ENCODE measurements at regions not wholly inside any gene's neighbourhood (a gene's known extent, or its start where the extent isn't known, plus 50 kb on each side); places are given as distances from the start of the nearest gene placed in this dataset.
"Not testable (repeated sequence)": the region's sequence is repeated elsewhere in the genome, so short reads cannot be mapped to it uniquely, and the experiment has no call there.

GRCh38 chr11:41781441-41781840 lies 322.0 kb upstream of the LRRC4C start:
- Mint-ChIP-seq H3K9me3 (peaks cover 23% of the 10 kb centered on the region), H3K36me3 (peaks cover 6% of the 10 kb centered on the region), H3K4me1 (ENCODE audit: low read depth in 2 of 2) (no peaks in the 10 kb centered on the region), H3K4me3 (no peak overlapping the region), H3K27me3 (no peaks in the 10 kb centered on the region), H3K27ac (no peak overlapping the region)
- ATAC-seq: no peak
- DNase-seq (ENCODE audit: low spot score): no peak

- H3K27me3 Mint-ChIP-seq: no peaks in the 10 kb centered on the region
- no peak overlapping the region for H3K4me3 Mint-ChIP-seq
- no peaks in the 10 kb centered on the region for H3K4me1 Mint-ChIP-seq (ENCODE audit: low read depth in 2 of 2)
- ATAC-seq (no peak), DNase-seq (ENCODE audit: low spot score) (no peak)
- peaks cover 9% of the 10 kb centered on the region for H3K36me3 Mint-ChIP-seq
- peaks cover 16% of the 10 kb centered on the region for H3K9me3 Mint-ChIP-seq
- no peak overlapping the region for H3K27ac Mint-ChIP-seq
These were observed 325.3 kb upstream of the LRRC4C start for GRCh38 chr11:41784513-41785335.

- H3K36me3 Mint-ChIP-seq: peaks cover 9% of the 10 kb centered on the region
- no peak overlapping the region for H3K27ac Mint-ChIP-seq
- peaks cover 16% of the 10 kb centered on the region for H3K9me3 Mint-ChIP-seq
- no peak for DNase-seq (ENCODE audit: low spot score)
- ATAC-seq: no peak
- H3K4me1 Mint-ChIP-seq (ENCODE audit: low read depth in 2 of 2): no peaks in the 10 kb centered on the region
- no peaks in the 10 kb centered on the region for H3K27me3 Mint-ChIP-seq
- no peak overlapping the region for H3K4me3 Mint-ChIP-seq
These were observed 326.6 kb upstream of the LRRC4C start for GRCh38 chr11:41786087-41786486.

GRCh38 chr11:41788177-41788576 lies 328.7 kb upstream of the LRRC4C start:
- no peak for ATAC-seq
- H3K4me1 Mint-ChIP-seq (ENCODE audit: low read depth in 2 of 2): no peaks in the 10 kb centered on the region
- H3K36me3 Mint-ChIP-seq: peaks cover 9% of the 10 kb centered on the region
- H3K27me3 Mint-ChIP-seq: no peaks in the 10 kb centered on the region
- H3K9me3 Mint-ChIP-seq: peaks cover 21% of the 10 kb centered on the region
- DNase-seq (ENCODE audit: low spot score): no peak
- no peak overlapping the region for H3K4me3 Mint-ChIP-seq
- H3K27ac Mint-ChIP-seq: no peak overlapping the region

GRCh38 chr11:41789376-41789775 lies 329.9 kb upstream of the LRRC4C start:
- no peak for ATAC-seq
- no peak for DNase-seq (ENCODE audit: low spot score)
- Mint-ChIP-seq H3K9me3 (peaks cover 17% of the 10 kb centered on the region), H3K4me3 (no peak overlapping the region), H3K4me1 (ENCODE audit: low read depth in 2 of 2) (no peaks in the 10 kb centered on the region), H3K27ac (no peak overlapping the region), H3K36me3 (peaks cover 9% of the 10 kb centered on the region), H3K27me3 (no peaks in the 10 kb centered on the region)

- no peaks in the 10 kb centered on the region for H3K27me3 Mint-ChIP-seq
- DNase-seq (ENCODE audit: low spot score) (no peak), ATAC-seq (no peak)
- no peaks in the 10 kb centered on the region for H3K36me3 Mint-ChIP-seq
- H3K27ac Mint-ChIP-seq: no peak overlapping the region
- H3K9me3 Mint-ChIP-seq: peaks cover 6% of the 10 kb centered on the region
- H3K4me1 Mint-ChIP-seq (ENCODE audit: low read depth in 2 of 2): no peaks in the 10 kb centered on the region
- H3K4me3 Mint-ChIP-seq: no peak overlapping the region
These were observed 335.6 kb upstream of the LRRC4C start for GRCh38 chr11:41795004-41795403.

GRCh38 chr11:41799754-41800153 lies 340.3 kb upstream of the LRRC4C start:
- DNase-seq (ENCODE audit: low spot score): no peak
- ATAC-seq: no peak
- H3K4me3 Mint-ChIP-seq: no peak overlapping the region
- peaks cover 12% of the 10 kb centered on the region for H3K36me3 Mint-ChIP-seq
- H3K4me1 Mint-ChIP-seq (ENCODE audit: low read depth in 2 of 2): no peaks in the 10 kb centered on the region
- no peak overlapping the region for H3K27ac Mint-ChIP-seq
- H3K27me3 Mint-ChIP-seq: no peaks in the 10 kb centered on the region
- H3K9me3 Mint-ChIP-seq: peaks cover 17% of the 10 kb centered on the region

GRCh38 chr11:41803895-41804294 lies 344.4 kb upstream of the LRRC4C start:
- no peak overlapping the region for H3K4me3 Mint-ChIP-seq
- no peak overlapping the region for H3K27ac Mint-ChIP-seq
- peaks cover 12% of the 10 kb centered on the region for H3K36me3 Mint-ChIP-seq
- H3K4me1 Mint-ChIP-seq (ENCODE audit: low read depth in 2 of 2): no peaks in the 10 kb centered on the region
- peaks cover 19% of the 10 kb centered on the region for H3K9me3 Mint-ChIP-seq
- ATAC-seq (no peak), DNase-seq (ENCODE audit: low spot score) (no peak)
- H3K27me3 Mint-ChIP-seq: no peaks in the 10 kb centered on the region

- no peak for ATAC-seq
- no peak overlapping the region for H3K27ac Mint-ChIP-seq
- no peak overlapping the region for H3K4me3 Mint-ChIP-seq
- no peaks in the 10 kb centered on the region for H3K4me1 Mint-ChIP-seq (ENCODE audit: low read depth in 2 of 2)
- peaks cover 3% of the 10 kb centered on the region for H3K9me3 Mint-ChIP-seq
- no peaks in the 10 kb centered on the region for H3K27me3 Mint-ChIP-seq
- DNase-seq (ENCODE audit: low spot score): no peak
- peaks cover 4% of the 10 kb centered on the region for H3K36me3 Mint-ChIP-seq
These were observed 356.9 kb upstream of the LRRC4C start for GRCh38 chr11:41816396-41816795.

- H3K27me3 Mint-ChIP-seq; H3K4me3 Mint-ChIP-seq; H3K36me3 Mint-ChIP-seq; H3K4me1 Mint-ChIP-seq (ENCODE audit: low read depth in 2 of 2); DNase-seq (ENCODE audit: low spot score); H3K27ac Mint-ChIP-seq; ATAC-seq: not testable (repeated sequence)
- H3K9me3 Mint-ChIP-seq: peaks cover 13% of the 10 kb centered on the region
These were observed 364.8 kb upstream of the LRRC4C start for GRCh38 chr11:41824287-41824686.

GRCh38 chr11:41826085-41826484 lies 366.6 kb upstream of the LRRC4C start:
- Mint-ChIP-seq H3K9me3 (peaks cover 16% of the 10 kb centered on the region), H3K27ac (no peak overlapping the region), H3K27me3 (no peaks in the 10 kb centered on the region), H3K4me1 (ENCODE audit: low read depth in 2 of 2) (no peaks in the 10 kb centered on the region), H3K36me3 (peaks cover 5% of the 10 kb centered on the region), H3K4me3 (no peak overlapping the region)
- no peak for ATAC-seq
- DNase-seq (ENCODE audit: low spot score): no peak

GRCh38 chr11:41836431-41836830 lies 377.0 kb upstream of the LRRC4C start:
- Mint-ChIP-seq H3K36me3 (peaks cover 6% of the 10 kb centered on the region), H3K9me3 (peaks cover 16% of the 10 kb centered on the region), H3K27ac (no peak overlapping the region), H3K4me1 (ENCODE audit: low read depth in 2 of 2) (no peaks in the 10 kb centered on the region), H3K27me3 (no peaks in the 10 kb centered on the region), H3K4me3 (no peak overlapping the region)
- ATAC-seq (no peak), DNase-seq (ENCODE audit: low spot score) (no peak)

- Mint-ChIP-seq H3K27me3 (no peaks in the 10 kb centered on the region), H3K9me3 (peaks cover 7% of the 10 kb centered on the region), H3K4me1 (ENCODE audit: low read depth in 2 of 2) (no peaks in the 10 kb centered on the region), H3K27ac (no peak overlapping the region), H3K36me3 (no peaks in the 10 kb centered on the region), H3K4me3 (no peak overlapping the region)
- no peak for DNase-seq (ENCODE audit: low spot score)
- no peak for ATAC-seq
These were observed 383.2 kb upstream of the LRRC4C start for GRCh38 chr11:41842673-41843072.

GRCh38 chr11:41845066-41845465 lies 385.6 kb upstream of the LRRC4C start:
- Mint-ChIP-seq H3K27ac (no peak overlapping the region), H3K4me1 (ENCODE audit: low read depth in 2 of 2) (no peaks in the 10 kb centered on the region), H3K36me3 (no peaks in the 10 kb centered on the region), H3K9me3 (peaks cover 12% of the 10 kb centered on the region), H3K27me3 (no peaks in the 10 kb centered on the region), H3K4me3 (no peak overlapping the region)
- ATAC-seq (no peak), DNase-seq (ENCODE audit: low spot score) (no peak)

- H3K27me3 Mint-ChIP-seq: no peaks in the 10 kb centered on the region
- no peak overlapping the region for H3K4me3 Mint-ChIP-seq
- DNase-seq (ENCODE audit: low spot score) (no peak), ATAC-seq (no peak)
- peaks cover 15% of the 10 kb centered on the region for H3K9me3 Mint-ChIP-seq
- no peak overlapping the region for H3K27ac Mint-ChIP-seq
- H3K4me1 Mint-ChIP-seq (ENCODE audit: low read depth in 2 of 2): no peaks in the 10 kb centered on the region
- peaks cover 8% of the 10 kb centered on the region for H3K36me3 Mint-ChIP-seq
These were observed 388.9 kb upstream of the LRRC4C start for GRCh38 chr11:41848349-41848748.

All from natural killer cell treated with Interleukin-12 subunit alpha and Interleukin-12 subunit beta and Interleukin-15 and Interleukin-18, amount 100 ng/mL, for 72 hours (primary cell).